HG03354 (cell line): ENCODE measurements at regions not wholly inside any gene's neighbourhood (a gene's known extent, or its start where the extent isn't known, plus 50 kb on each side); places are given as distances from the start of the nearest gene placed in this dataset.

Experiments used
- ATAC-seq: cut with Tn5 transposase; IDR thresholded peaks from one replicate; pipeline ENCODE4 v1.9.1; 2021; ENCODE audit warnings: mild to moderate bottlenecking; ENCODE audit not compliant: unreplicated experiment, poor library complexity, severe bottlenecking

DNA sequence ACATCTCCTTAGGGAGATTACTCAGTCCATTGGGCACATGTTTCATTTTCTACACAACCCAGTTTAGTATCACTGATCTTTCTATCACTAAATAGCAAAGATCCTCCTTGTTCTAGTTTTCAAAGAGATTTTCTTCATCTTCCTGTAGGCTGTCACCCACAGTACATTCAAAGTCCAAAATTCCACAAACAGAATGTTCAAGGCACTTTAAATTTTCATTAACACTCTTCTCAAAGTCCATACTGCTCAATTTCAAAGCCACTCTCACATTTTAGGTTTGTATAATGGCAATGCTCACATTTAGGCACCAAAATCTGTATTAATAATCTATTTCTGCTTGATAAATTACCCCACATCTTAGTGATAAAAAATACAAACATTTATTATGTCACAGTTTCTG is 152.8 kb downstream of the FSIP2 start:
- ATAC-seq, result no peak

DNA sequence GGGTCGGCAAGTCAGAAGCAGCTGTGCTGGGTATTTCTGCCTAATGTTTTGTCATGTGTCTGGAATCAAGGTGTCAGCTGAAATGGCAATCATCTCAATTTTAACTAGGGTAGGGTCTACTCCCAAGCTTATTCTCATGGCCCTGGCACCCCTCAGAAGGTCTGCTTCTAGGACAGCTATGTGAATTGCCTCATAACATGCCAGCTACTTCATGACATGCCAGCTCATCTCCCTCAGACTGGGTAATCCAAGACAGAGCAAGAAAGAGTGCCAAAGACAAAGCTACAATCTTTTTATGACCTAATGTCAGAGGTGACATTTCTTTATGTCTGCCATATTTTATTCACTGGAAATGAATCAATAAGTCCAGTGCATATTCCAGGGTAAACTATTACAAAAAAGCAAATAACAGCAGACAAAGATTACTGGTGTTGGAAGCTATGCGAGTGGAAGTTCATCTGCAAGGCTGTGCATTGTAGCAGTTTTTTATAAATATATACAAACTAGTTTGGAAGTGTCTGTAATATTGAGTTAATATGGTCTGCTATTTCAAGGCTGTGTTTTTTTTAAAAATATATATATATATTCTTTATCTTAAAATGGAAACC is 153.3 kb downstream of the FSIP2 start:
- ATAC-seq, result no peak

DNA sequence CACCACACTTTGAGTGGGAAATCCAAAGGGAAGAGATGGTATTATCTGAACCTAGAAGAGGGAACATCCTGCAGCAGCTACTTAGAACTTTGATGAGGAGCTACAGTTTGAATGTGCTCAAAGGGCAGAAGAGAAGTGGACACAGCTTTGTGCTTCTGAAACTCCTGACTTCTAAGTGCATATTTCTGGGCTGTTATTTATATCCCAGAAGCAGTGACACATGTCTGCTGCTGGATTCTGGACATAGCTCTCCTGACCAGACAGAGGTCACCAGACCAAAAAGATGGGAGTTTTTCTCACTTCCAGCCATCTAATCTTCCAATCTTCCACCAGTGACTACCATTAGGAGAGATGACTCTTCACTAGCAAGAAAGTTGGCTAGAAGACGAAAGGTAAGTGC is 153.9 kb downstream of the FSIP2 start:
- no peak for ATAC-seq

DNA sequence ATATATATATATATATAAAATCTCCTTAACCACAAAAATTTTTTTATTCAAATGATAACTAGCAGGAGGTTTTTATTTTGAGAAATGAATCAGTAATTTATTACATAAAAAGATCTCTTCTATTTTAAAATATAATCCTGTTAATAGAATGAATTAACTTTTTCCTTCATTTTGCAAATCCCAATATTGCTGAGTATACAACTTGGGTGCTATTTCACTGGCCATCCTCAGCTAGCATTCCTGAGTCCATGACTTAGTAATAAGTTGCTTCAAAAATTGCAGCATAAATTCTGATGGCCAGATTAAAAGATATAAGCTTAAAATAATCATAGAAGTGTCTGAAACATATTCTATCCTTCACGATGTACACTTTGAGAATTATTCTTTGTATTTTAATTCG is 155.6 kb downstream of the FSIP2 start:
- ATAC-seq, result no peak

DNA sequence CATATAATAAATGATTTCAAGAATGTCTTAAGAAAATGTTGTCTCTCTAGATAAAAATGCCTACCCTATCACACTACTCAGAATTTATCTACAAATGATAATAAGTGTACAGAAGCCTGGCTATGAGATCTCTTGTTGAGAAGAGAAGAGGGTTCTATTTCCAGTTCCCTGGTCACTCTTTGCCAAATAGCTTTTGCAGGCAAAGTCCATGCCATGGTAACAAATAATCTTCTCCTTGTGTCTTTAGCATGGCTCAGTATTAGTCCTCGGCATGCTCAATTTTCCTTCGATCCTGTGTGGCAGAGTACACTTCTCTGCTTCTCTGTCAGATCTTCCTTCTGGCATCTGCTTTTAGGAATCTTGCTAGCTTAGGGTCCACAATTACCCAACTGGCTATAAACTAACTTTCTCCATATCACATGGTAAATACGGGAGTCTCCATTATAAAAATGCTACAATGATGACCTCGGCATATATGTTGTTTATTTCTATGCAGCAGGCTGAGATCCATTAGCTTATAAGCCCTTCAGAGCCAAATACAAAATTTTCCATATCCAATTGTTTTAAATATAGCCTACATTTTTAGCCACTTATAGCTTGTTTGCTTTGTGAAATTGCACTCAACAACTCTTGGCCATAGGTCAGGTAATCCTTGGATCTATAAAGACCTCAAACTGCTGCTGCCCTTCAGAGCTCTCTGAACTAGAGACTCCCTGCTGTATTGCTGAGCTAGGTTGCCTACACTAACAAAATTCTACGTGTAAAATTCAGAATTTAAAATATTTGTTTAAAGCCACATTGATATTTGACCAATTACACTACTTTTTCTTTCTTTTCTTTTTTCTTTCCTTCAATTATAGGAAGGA is 157.5 kb downstream of the FSIP2 start:
- no peak for ATAC-seq

DNA sequence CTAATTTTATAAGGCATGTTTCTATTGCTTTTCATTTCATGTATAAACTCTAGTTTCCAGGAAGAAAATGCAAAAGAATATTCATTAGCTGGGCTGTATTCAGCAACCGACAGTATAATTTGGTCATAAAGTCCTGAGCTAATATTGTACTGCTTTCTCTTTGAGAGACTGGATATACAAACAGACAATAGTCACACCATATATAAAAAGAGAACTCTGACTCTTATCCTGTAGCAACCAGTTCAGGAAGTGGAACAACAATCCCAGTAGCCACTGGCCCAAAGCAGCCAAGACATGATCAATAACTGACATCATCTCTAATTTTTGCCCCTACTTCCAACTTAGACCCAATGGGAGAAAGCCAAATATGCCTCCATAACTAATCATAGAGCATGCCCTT is 160.8 kb downstream of the FSIP2 start:
- ATAC-seq, result no peak

DNA sequence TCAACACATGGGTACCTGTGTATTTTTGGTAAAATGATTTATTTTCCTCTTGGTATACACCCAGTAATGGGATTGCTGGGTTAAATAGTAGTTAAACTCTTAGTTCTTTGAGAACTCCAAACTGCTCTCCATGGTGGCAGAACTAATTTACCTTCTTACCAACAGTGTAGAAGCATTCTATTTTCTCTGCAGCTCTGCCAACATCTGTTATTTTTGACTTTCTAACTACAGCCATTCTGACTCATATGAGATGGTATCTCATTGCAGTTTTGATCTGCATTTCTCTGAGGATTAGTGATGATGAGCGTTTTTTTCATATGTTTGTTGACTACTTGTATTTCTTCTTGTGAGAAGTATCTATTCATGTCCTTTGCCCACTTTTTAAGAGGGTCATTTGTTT is 180.6 kb downstream of the FSIP2 start:
- no peak for ATAC-seq

DNA sequence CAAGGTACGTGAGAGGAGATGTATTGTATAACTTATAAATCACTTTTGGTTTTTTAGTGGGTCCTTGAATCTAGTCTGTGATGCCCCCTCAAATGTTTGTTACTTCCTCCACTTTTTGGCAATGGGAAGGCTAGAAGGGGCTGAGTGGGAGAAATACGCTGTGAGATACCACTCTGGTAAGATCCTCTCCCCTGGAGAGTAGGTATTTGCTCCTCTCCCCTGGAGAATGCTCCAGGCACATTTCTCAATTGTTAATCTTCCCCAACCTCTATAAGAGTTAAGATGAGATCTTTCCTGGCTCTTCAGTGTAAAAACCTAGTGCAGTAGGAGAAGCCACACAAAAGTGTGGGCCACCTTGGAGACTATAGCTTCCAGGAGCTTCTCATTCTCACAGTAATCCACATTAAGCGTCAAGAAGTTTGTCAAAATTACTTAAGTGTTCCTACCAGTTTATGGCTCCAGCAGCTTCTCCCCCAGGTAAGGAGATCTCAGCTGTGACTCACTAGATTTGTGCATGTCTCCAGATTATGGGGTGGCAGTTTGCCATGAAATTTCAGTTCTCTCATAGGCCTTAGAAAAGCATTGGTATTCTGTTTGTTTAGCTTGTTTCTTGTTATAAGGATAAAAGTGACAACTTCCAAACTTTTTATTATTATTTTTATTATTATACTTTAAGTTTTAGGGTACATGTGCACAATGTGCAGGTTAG is 182.6 kb downstream of the FSIP2 start:
- ATAC-seq, result no peak

DNA sequence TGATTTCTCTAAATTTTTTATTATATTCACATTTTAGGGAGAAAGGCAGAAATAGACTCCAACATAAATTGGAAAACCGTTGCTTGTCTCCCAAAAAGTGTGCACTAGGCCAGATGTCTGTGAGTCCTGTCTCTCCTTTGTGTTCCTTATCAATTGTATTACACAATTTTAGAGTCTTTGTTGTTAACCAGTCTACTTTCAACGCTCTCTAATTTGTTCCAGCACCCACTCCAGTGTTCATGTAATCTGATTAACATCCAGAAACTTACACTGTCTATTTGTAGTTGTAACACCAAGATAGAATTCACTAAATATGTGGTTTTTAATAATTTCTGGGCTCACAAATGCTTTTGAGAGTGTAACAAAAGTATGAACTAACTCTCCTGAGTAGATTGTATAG is 195.6 kb downstream of the FSIP2 start:
- no peak for ATAC-seq

DNA sequence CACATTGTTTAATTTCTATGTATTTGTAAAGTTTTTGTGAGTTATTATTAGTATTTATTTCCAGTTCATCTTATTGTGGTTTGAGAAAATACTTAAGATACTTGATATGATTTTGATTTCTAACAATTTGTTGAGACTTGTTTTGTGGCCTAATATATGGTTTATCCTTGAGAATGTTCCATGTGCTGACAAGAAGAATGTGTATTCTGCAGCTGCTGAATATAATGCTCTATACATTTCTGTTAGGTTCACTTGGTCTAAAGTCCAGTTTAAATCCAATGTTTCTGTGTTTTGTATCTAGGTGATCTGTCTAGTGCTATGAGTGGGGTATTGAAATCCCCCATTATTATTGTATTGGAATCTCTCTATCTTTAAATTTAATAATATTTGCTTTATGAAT is 201.3 kb downstream of the FSIP2 start:
- no peak for ATAC-seq

DNA sequence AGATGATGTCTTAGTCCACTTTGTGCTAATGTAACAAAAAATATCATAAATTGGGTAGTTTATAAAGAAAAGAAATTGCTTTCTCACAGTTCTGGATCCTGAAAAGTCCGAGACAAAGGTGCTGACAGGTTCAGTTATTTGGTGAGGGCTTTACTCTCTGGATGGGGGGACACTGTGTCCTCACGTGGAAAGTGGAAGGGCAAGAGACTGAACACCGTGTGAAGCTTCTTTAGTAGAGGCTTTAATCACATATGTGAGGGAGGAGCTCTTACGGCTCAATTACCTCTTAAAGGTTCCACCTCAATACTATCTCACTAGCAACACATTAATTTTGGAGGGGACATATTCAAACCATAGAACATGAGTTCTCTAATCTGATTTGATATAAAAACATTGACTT is 204.3 kb downstream of the FSIP2 start:
- no peak for ATAC-seq

DNA sequence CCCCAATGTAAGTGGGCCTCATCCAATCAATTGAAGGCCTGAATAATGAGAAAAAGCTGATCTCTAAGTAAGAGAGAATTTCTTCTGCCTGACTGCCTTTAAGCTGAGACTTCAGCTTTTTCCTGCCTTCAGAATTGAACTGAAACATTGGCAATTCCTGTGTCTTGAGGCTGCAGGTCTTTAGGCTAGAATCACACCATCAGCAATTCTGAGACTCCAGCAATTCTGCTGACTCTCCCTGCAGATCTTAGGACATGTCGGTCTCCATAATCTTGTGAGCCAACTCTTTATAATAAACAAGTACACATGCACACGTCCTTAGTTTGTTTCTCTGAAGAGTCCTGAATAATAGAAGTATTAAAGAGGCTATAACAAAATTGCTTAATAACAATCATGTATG is 209.1 kb downstream of the FSIP2 start:
- no peak for ATAC-seq

DNA sequence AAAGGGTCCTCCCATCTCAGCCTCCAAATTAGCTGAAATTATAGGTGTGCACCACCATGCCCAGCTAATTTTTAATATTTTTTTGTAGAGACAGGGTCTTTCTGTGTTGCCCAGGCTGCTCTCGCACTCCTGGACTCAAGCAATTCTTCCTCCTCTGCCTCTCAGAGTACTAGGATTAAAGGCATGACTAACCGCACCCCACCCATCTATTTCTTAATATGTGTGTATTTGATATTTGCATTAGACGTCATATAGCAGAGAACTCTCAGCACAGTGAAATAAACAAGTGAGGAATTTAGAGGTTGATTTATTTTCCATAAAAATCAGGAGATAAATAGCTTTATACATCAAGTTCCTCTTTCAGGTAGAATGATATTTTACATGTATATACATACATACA is 213.5 kb downstream of the FSIP2 start:
- no peak for ATAC-seq

DNA sequence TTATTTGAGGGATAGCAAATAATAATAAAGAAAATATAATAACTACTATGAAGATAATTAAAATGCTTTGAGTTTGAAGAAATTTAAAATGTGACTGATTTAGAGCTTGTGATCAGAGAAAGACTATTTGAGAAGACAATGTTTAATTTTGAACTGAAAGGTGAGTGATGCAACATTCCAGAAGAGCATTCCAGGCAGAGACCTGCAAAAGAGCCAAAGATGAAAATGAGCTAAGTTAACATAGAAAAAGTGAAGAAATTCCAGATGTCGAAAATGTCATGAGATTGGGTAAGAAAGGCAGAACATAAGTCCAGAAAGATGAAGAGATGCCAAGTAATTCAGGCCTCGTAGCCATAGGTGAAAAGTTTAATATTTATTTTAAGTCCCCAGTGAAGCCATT is 215.8 kb downstream of the FSIP2 start:
- no peak for ATAC-seq

DNA sequence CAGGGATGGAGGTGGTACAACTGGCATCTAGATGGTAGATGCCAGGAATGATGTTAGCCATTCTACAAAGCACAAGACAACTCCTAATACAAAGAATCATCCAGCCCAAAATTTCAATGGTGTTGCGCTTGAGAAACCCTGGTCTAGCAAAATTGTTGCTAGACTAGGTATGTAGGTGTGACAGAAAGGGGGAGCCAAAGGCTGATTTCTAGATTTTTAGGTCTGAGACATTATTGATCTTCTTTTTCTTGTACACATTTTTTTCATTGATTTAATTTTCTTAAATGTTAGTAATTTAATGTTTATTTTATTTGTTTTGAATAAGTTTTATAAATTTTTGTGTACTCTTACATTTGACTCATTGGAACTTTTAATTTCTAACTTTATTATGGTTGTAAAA is 216.4 kb downstream of the FSIP2 start:
- no peak for ATAC-seq

DNA sequence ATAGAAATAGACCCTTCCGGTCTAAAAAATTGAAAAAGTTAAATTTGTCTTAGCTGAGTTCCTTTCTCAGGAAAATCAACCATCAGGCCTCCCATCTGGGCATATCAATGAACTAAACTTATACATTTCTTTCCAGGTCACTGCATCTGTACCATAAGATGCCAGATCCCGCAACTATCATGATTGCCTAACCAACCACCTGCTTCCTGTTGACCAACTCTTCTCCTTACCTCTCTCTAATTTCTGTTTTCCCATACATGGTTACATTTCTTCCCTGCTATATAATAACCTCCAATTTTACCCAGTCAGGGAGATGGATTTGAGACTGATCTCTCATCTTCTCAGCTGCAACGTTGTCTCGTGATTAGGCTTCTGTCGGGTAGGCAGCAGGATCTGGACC is 228.7 kb downstream of the FSIP2 start:
- no peak for ATAC-seq

DNA sequence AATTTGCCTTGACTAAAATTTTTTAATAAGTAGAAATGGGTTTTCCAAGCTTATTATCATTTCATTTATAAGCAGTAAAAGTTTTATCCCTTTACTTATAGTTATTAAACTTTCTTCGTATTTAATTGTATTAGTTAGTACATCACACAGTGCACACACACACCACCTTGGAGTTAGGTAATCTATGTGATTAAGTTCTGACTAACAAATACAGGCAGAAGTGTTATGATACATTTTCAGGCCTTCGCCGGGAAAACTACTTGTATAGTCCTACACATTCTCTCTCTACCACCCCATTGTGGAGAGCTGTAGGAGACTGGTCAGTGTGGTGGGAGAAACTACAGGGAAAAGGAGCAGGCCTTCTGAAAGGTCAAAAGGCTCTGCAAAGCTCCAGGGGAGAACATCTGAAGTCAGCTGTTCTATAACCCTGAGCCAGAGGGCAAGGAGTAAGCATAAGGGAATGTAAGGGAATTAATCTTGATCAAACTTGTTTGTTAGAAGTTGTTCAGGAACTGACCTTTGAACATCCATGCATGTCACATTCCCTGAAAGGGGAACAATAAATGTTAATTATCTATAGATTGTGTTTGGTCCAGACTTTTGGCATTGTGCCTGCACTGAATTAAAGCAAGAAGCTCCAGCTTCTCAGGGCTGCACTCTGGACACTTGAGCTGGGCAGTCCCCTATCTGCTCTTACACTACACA is 231.7 kb downstream of the FSIP2 start:
- ATAC-seq, result no peak

DNA sequence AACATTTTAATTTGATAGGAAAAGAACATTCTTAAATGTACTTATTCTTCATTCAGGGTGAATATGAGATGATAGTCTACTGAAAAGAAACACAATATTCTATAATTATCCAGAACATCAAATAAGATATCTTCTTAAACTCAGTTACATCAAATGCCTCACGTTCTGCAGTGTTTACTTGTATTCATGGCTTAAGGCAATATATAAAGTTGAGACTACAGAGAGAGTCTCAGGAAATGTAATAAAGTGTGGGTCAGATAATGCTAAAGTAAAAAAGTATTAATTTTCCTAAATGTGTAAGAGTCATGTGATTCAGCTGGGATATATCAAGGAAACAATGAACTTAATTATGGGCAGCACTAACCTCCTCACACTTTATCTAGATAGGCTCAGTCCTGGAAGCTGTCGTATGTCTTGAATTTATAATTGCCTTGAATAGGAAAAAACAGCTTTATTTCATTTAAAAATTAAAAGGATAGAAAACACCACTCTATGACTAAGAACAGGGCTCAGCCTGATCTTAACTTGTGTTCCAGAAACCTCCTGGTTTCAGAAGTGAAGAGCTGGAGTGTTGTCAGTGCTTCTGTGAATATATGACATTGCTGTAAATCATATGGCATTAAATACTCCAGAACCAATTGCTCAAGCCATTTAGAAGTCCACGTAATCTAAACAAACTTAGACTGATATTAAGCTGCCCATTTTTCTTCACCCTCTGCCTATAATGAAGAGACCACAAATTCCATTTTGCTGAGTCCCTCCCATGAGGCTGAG is 240.2 kb downstream of the FSIP2 start:
- ATAC-seq, result no peak

DNA sequence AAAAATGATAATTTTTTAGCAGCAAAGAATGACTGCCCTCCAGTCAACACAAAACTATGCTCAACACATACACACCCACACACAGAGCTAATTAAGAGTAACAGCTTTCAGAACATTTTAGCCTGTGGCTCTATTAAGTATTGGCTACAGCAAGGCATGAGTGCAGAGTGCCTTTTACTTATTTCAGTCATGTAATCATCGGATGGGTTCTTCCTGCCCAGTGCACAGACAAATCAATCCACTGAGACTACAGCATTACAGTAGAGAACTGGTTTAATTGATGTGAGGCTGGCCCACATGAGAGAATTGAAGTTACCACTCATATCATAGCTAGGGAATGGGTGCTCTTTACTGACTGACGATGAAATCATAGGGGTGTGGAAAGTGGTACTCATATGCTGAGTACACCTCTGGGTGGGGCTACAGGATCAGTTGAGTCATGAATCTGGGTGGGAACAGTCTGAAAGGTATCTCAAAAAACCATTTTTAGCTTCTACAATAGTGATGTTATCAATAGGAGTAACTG is 241.0 kb downstream of the FSIP2 start:
- no peak for ATAC-seq
